GM21423 (cell line): ENCODE measurements at regions not wholly inside any gene's neighbourhood (a gene's known extent, or its start where the extent isn't known, plus 50 kb on each side); places are given as distances from the start of the nearest gene placed in this dataset.
"Not testable (repeated sequence)": the region's sequence is repeated elsewhere in the genome, so short reads cannot be mapped to it uniquely, and the experiment has no call there.

Source experiments
- ATAC-seq: cut with Tn5 transposase; IDR thresholded peaks from one replicate; pipeline ENCODE4 v1.9.1; 2021; ENCODE audit warnings: mild to moderate bottlenecking, moderate library complexity; ENCODE audit not compliant: unreplicated experiment

GRCh38 chr6:67608099-67608749 lies 1026.9 kb upstream of the ADGRB3 start:
- ATAC-seq, result no peak

GRCh38 chr6:67606906-67607828 lies 1027.9 kb upstream of the ADGRB3 start:
- no peak for ATAC-seq

- no peak for ATAC-seq
These were observed 1040.7 kb upstream of the ADGRB3 start for GRCh38 chr6:67594366-67594765.

GRCh38 chr6:67593247-67593646 lies 1041.8 kb upstream of the ADGRB3 start:
- no peak for ATAC-seq

GRCh38 chr6:67591910-67592309 lies 1043.2 kb upstream of the ADGRB3 start:
- no peak for ATAC-seq

GRCh38 chr6:67567842-67568241 lies 1067.2 kb upstream of the ADGRB3 start:
- no peak for ATAC-seq

- ATAC-seq, result no peak
These were observed 1071.4 kb upstream of the ADGRB3 start for GRCh38 chr6:67563671-67564070.

- no peak for ATAC-seq
These were observed 1075.0 kb upstream of the ADGRB3 start for GRCh38 chr6:67560068-67560467.

- ATAC-seq, result no peak
These were observed 1076.1 kb upstream of the ADGRB3 start for GRCh38 chr6:67558985-67559384.

- no peak for ATAC-seq
These were observed 1090.1 kb upstream of the ADGRB3 start for GRCh38 chr6:67544851-67545452.

- no peak for ATAC-seq
These were observed 1093.5 kb upstream of the ADGRB3 start for GRCh38 chr6:67541586-67541985.

GRCh38 chr6:67538032-67538431 lies 1097.0 kb upstream of the ADGRB3 start:
- no peak for ATAC-seq

- ATAC-seq, result no peak
These were observed 1099.1 kb upstream of the ADGRB3 start for GRCh38 chr6:67535946-67536345.

- no peak for ATAC-seq
These were observed 1128.7 kb upstream of the ADGRB3 start for GRCh38 chr6:67506352-67506751.

GRCh38 chr6:67501755-67502154 lies 1133.3 kb upstream of the ADGRB3 start:
- ATAC-seq, result no peak

GRCh38 chr6:67497749-67498148 lies 1137.3 kb upstream of the ADGRB3 start:
- ATAC-seq, result no peak

GRCh38 chr6:67496191-67496590 lies 1138.9 kb upstream of the ADGRB3 start:
- ATAC-seq, result no peak

- no peak for ATAC-seq
These were observed 1141.4 kb upstream of the ADGRB3 start for GRCh38 chr6:67493682-67494081.

GRCh38 chr6:67475700-67476099 lies 1159.4 kb upstream of the ADGRB3 start:
- ATAC-seq, result no peak

GRCh38 chr6:67467341-67467740 lies 1167.7 kb upstream of the ADGRB3 start:
- no peak for ATAC-seq

GRCh38 chr6:67462725-67463124 lies 1172.4 kb upstream of the ADGRB3 start:
- not testable (repeated sequence) for ATAC-seq

- ATAC-seq, result no peak
These were observed 1175.5 kb upstream of the ADGRB3 start for GRCh38 chr6:67459556-67459955.
